Stimulated activated CD4-positive, alpha-beta T cell treated with anti-CD3 and anti-CD28 coated beads, Interleukin-2, amount 100 ng/mL, for 48 hours (primary cell): ENCODE measurements at regions not wholly inside any gene's neighbourhood (a gene's known extent, or its start where the extent isn't known, plus 50 kb on each side); places are given as distances from the start of the nearest gene placed in this dataset.
"Not testable (repeated sequence)": the region's sequence is repeated elsewhere in the genome, so short reads cannot be mapped to it uniquely, and the experiment has no call there.

Source experiments
- DNase-seq, 2 donors: peaks; one replicate each; pipeline ENCODE4 v3.0.0-alpha.2; 2020

GRCh38 chr3:18185624-18186023 lies 239.5 kb downstream of the SATB1 start:
- no peak for DNase-seq

GRCh38 chr3:18182923-18183322 lies 242.2 kb downstream of the SATB1 start:
- DNase-seq = not testable (repeated sequence)

- no peak for DNase-seq
Observed at GRCh38 chr3:18179521-18179920, 245.6 kb downstream of the SATB1 start.

- no peak for DNase-seq
Observed at GRCh38 chr3:18177271-18177670, 247.9 kb downstream of the SATB1 start.

GRCh38 chr3:18173891-18174290 lies 251.2 kb downstream of the SATB1 start:
- DNase-seq = not testable (repeated sequence)

- no peak for DNase-seq
Observed at GRCh38 chr3:18159681-18160080, 265.5 kb downstream of the SATB1 start.

- DNase-seq = no peak
Observed at GRCh38 chr3:18153571-18154173, 271.5 kb downstream of the SATB1 start.

- no peak for DNase-seq
Observed at GRCh38 chr3:18151199-18151598, 273.9 kb downstream of the SATB1 start.

GRCh38 chr3:18149935-18150334 lies 275.2 kb downstream of the SATB1 start:
- DNase-seq = no peak

- no peak for DNase-seq
Observed at GRCh38 chr3:18149386-18149785, 275.8 kb downstream of the SATB1 start.

GRCh38 chr3:18144571-18144970 lies 280.6 kb downstream of the SATB1 start:
- no peak for DNase-seq

GRCh38 chr3:18143258-18143780 lies 281.8 kb downstream of the SATB1 start:
- DNase-seq = no peak

- DNase-seq = no peak
Observed at GRCh38 chr3:18137958-18138357, 287.2 kb downstream of the SATB1 start.

- DNase-seq = no peak
Observed at GRCh38 chr3:18135060-18135814, 289.9 kb downstream of the SATB1 start.

- no peak for DNase-seq
Observed at GRCh38 chr3:18134386-18135059, 290.6 kb downstream of the SATB1 start.

- DNase-seq = no peak
Observed at GRCh38 chr3:18132991-18133390, 292.1 kb downstream of the SATB1 start.

- no peak for DNase-seq
Observed at GRCh38 chr3:18127859-18128681, 297.1 kb downstream of the SATB1 start.

- DNase-seq = no peak
Observed at GRCh38 chr3:18127174-18127858, 297.8 kb downstream of the SATB1 start.

GRCh38 chr3:18126772-18127171 lies 298.4 kb downstream of the SATB1 start:
- DNase-seq = no peak

- DNase-seq = no peak
Observed at GRCh38 chr3:18124501-18124900, 300.6 kb downstream of the SATB1 start.

- DNase-seq = no peak
Observed at GRCh38 chr3:18122264-18122663, 302.9 kb downstream of the SATB1 start.

- DNase-seq = no peak
Observed at GRCh38 chr3:18121020-18121419, 304.1 kb downstream of the SATB1 start.
